Panc1 (cell line): ENCODE measurements at regions not wholly inside any gene's neighbourhood (a gene's known extent, or its start where the extent isn't known, plus 50 kb on each side); places are given as distances from the start of the nearest gene placed in this dataset.

ENCODE experiments used
- ATAC-seq: fragments of 200-7000 bp; cut with Tn5 transposase; 2 replicates; pipeline ENCODE4 v1.9.1; 2020; ENCODE audit warnings: mild to moderate bottlenecking, moderate library complexity
- BruUV-seq: library from RNA; stranded (reverse); fragments of 400-500 nt; replicated peaks from 2 replicates; lab custom pipeline; 2021; lab: Mats Ljungman, UMichigan
- CTCF ChIA-PET: fragments of 300-600 bp; sonication (Branson Sonifier 250); formaldehyde crosslinking; loops from one replicate; lab custom pipeline; 2022; ENCODE audit warnings: antibody characterized with exemption; lab: Charles Lee
- POLR2A ChIA-PET: fragments of 300-600 bp; sonication (Branson Sonifier 250); formaldehyde crosslinking; loops from one replicate; lab custom pipeline; 2022; ENCODE audit warnings: antibody characterized with exemption; lab: Charles Lee
- DNase-seq: peaks from one replicate; pipeline ENCODE4 v3.0.0-alpha.2; 2010; ENCODE audit warnings: low read depth, low spot score
- H3K27ac ChIP-seq: 2 replicates; pipeline ENCODE4 v1.5.1; 2011; ENCODE audit warnings: mild to moderate bottlenecking, low read length, inconsistent platforms
- H3K27me3 ChIP-seq: fragments of 200-500 bp; sonication (Bioruptor generic); 2 replicates; pipeline ENCODE4 v1.6.0; 2014; ENCODE audit warnings: low read length, inconsistent platforms; ENCODE audit not compliant: control insufficient read depth, insufficient read depth
- H3K36me3 ChIP-seq: fragments of 200-500 bp; sonication (Bioruptor generic); 2 replicates; pipeline ENCODE4 v1.5.1; 2014; ENCODE audit warnings: inconsistent platforms, mild to moderate bottlenecking, low read length, moderate library complexity; ENCODE audit not compliant: control insufficient read depth, insufficient read depth
- H3K4me1 ChIP-seq: 2 replicates; pipeline ENCODE4 v1.5.1; 2011; ENCODE audit warnings: inconsistent platforms, mild to moderate bottlenecking, low read length, moderate library complexity; ENCODE audit not compliant: control insufficient read depth, insufficient read depth
- H3K4me3 ChIP-seq, 2 experiments: 2 replicates each; pipeline ENCODE4 v1.5.1; 2011 to 2012; ENCODE audit warnings: low read depth in 2 of 2, low read length in 2 of 2, mild to moderate bottlenecking in 2 of 2, inconsistent platforms in 1 of 2, moderate library complexity in 1 of 2
- H3K9me3 ChIP-seq: fragments of 200-500 bp; sonication (Bioruptor generic); 2 replicates; pipeline ENCODE4 v1.5.1; 2014; ENCODE audit warnings: low read depth, mild to moderate bottlenecking, inconsistent platforms, low read length, moderate library complexity; ENCODE audit not compliant: control insufficient read depth, insufficient read depth
- CTCF ChIP-seq: fragments of 450-650 bp; IDR thresholded peaks from 2 replicates; pipeline ENCODE4 v1.5.1; 2017; ENCODE audit warnings: mild to moderate bottlenecking
- POLR2AphosphoS5 ChIP-seq: IDR thresholded peaks from 2 replicates; pipeline ENCODE4 v1.6.1; 2012; ENCODE audit warnings: mild to moderate bottlenecking, low read depth, low read length, moderate library complexity
- REST ChIP-seq, 2 experiments: IDR thresholded peaks; 2 replicates each; pipeline ENCODE4 v1.6.1; 2011 to 2012; ENCODE audit warnings: low read depth in 2 of 2, control low read depth in 1 of 2, low read length in 1 of 2, mild to moderate bottlenecking in 1 of 2, moderate library complexity in 1 of 2; ENCODE audit not compliant: insufficient read depth in 1 of 2
- SIN3A ChIP-seq: IDR thresholded peaks from 2 replicates; pipeline ENCODE4 v1.6.1; 2012; ENCODE audit warnings: low read depth, mild to moderate bottlenecking, low read length, moderate library complexity, borderline replicate concordance; ENCODE audit not compliant: insufficient read depth
- TCF7L2 ChIP-seq: IDR thresholded peaks from 2 replicates; pipeline ENCODE4 v1.6.1; 2011; ENCODE audit warnings: mild to moderate bottlenecking, low read depth, low read length, inconsistent platforms
- in situ Hi-C: cut with HindIII; loops from 2 replicates; pipeline ENCODE4 v1.10.0; 2016; ENCODE audit warnings: low sequenced_read_pairs, low pct_unique_long_range_greater_than_20kb
- intact Hi-C: fragments of 100-400 bp; cut with micrococcal nuclease; formaldehyde crosslinking; loops from one replicate; pipeline ENCODE4 v1.10.0; 2022; ENCODE audit not compliant: unreplicated experiment

DNA sequence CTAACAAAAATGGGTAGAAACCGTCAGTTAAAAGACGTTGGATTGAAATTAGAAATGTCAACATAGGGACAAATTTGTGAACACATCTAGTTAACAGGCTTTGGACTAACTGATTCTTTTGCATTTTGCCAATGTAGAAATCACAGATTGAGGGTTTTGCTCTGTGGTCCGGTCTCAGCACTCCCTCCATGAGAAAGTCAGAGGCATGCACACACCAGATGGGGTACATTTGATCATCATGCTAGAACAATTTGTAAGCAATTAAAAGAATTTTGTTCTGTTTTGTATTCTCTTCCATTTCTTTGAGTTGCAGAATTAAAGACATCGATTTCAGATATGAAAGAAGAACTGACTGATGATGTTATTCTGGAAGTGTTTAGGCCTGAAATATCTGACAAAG, 179.1 kb upstream of the CCDC68 start:
- TF ChIP-seq REST (IDR thresholded peaks at IDR 0.05; ENCODE audit: insufficient read depth in 1 of 2, low read depth in 2 of 2, low read length in 1 of 2), result no peak
- TF ChIP-seq SIN3A, result no peak
- TF ChIP-seq CTCF, result no peak
- H3K36me3 ChIP-seq, result no peaks in the 10 kb centered on the region
- ChIA-PET POLR2A (no interaction called here), CTCF (no interaction called here)
- H3K4me3 ChIP-seq, result no peak overlapping the region
- H3K27me3 ChIP-seq, result no peaks in the 10 kb centered on the region; the same call in 1 of the 2 replicates
- in situ Hi-C loops, result no loop called here
- DNase-seq (no peak), ATAC-seq (no peak)
- no TSS peak for BruUV-seq
- no peaks in the 10 kb centered on the region for H3K9me3 ChIP-seq
- intact Hi-C loops, result no loop called here
- no peak overlapping the region for H3K27ac ChIP-seq
- H3K4me1 ChIP-seq, result no peaks in the 10 kb centered on the region

GRCh38 chr18:55137602-55138001, 178.3 kb upstream of the CCDC68 start:
- ATAC-seq (no peak), DNase-seq (no peak)
- H3K36me3 ChIP-seq, result no peaks in the 10 kb centered on the region
- in situ Hi-C loops, result no loop called here
- no TSS peak for BruUV-seq
- H3K4me3 ChIP-seq, result no peak overlapping the region
- no peaks in the 10 kb centered on the region for H3K4me1 ChIP-seq
- intact Hi-C loops, result no loop called here
- H3K27me3 ChIP-seq, result no peaks in the 10 kb centered on the region; the same call in 1 of the 2 replicates
- ChIA-PET CTCF (no interaction called here), POLR2A (interaction anchor here (0.6 kb wide), 1 partner anchor 265 kb away, joined by 3 read pairs; no protein-coding TSS in a partner anchor)
- no peak overlapping the region for H3K27ac ChIP-seq
- no peaks in the 10 kb centered on the region for H3K9me3 ChIP-seq
- TF ChIP-seq SIN3A (no peak), CTCF (no peak), POLR2AphosphoS5 (no peak), REST (IDR thresholded peaks at IDR 0.05; ENCODE audit: insufficient read depth in 1 of 2, low read depth in 2 of 2, low read length in 1 of 2) (no peak), TCF7L2 (no peak)
